Transverse colon (tissue), 4 donors: ENCODE measurements at regions not wholly inside any gene's neighbourhood (a gene's known extent, or its start where the extent isn't known, plus 50 kb on each side); places are given as distances from the start of the nearest gene placed in this dataset.
"Not testable (repeated sequence)": the region's sequence is repeated elsewhere in the genome, so short reads cannot be mapped to it uniquely, and the experiment has no call there.

Experiments used
- DNase-seq: peaks from one replicate; pipeline ENCODE4 v3.0.0-alpha.2; 2019
- H3K27ac ChIP-seq, 4 donors: fragments of 200-600 bp; sonication (generic); 2 replicates each; pipeline ENCODE4 v1.5.1; 2016 to 2018; ENCODE audit warnings: inconsistent platforms in 4 of 4
- H3K27me3 ChIP-seq: fragments of 200-600 bp; sonication (generic); 2 replicates; pipeline ENCODE4 v1.5.1; 2017; ENCODE audit warnings: inconsistent platforms
- H3K36me3 ChIP-seq, 4 donors: fragments of 200-600 bp; sonication (generic); 2 replicates each; pipeline ENCODE4 v1.5.1; 2017 to 2019; ENCODE audit warnings: inconsistent platforms in 4 of 4
- H3K4me1 ChIP-seq, 4 donors: fragments of 200-600 bp; sonication (generic); 2 replicates each; pipeline ENCODE4 v1.5.1; 2017 to 2020; ENCODE audit warnings: inconsistent platforms in 4 of 4
- H3K4me3 ChIP-seq, 4 donors: fragments of 200-600 bp; sonication (generic); 1 replicate in 1 of 4; 2 replicates in 3 of 4; pipeline versions ENCODE4 v1.5.1 to v1.6.1; 2017 to 2019; ENCODE audit warnings: inconsistent platforms in 4 of 4
- H3K9me3 ChIP-seq, 2 donors: fragments of 200-600 bp; sonication (generic); 2 replicates each; pipeline ENCODE4 v1.5.1; 2017 to 2019; ENCODE audit warnings: inconsistent platforms in 2 of 2
- EP300 ChIP-seq: sonication (generic); formaldehyde crosslinking; IDR thresholded peaks from one replicate; pipeline ENCODE4 v1.6.1; 2017; ENCODE audit warnings: antibody characterized with exemption, low read depth
- POLR2A ChIP-seq: fragments of 450-650 bp; IDR thresholded peaks from one replicate; pipeline ENCODE4 v1.6.1; 2016; ENCODE audit warnings: antibody characterized with exemption, mild to moderate bottlenecking, moderate library complexity
- POLR2AphosphoS5 ChIP-seq, 3 donors: sonication (generic); formaldehyde crosslinking; IDR thresholded peaks; one replicate each; pipeline ENCODE4 v1.6.1; 2016; ENCODE audit warnings: antibody characterized with exemption in 3 of 3
- WGBS, 2 donors: methylation state at CpG; one replicate each; pipeline ENCODE4 v1.1.5; 2018; ENCODE audit warnings: low coverage in 1 of 2; 5-methylcytosine and 5-hydroxymethylcytosine counted together
- in situ Hi-C, 4 donors: fragments of 200-750 bp; cut with MboI; loops; one replicate each; pipeline versions ENCODE4 v1.15.0 to v1.15.1; 2017; ENCODE audit warnings: low sequenced_read_pairs in 3 of 4, low pct_ligation_motif_present in 1 of 4, low pct_unique_long_range_greater_than_20kb in 1 of 4
- intact Hi-C: fragments of 100-400 bp; cut with DNase I; formaldehyde crosslinking; loops from one replicate; pipeline ENCODE4 v1.15.1; 2023; ENCODE audit warnings: low total_unique reads
- TF ChIP-seq, protein P1 (sequence below), 5 experiments: fragments of 200-600 bp in 3 of 5; fragments of 450-650 bp in 2 of 5; sonication (generic) in 3 of 5; IDR thresholded peaks; 1 replicate in 2 of 5; 2 replicates in 3 of 5; pipeline ENCODE4 v1.5.1; 2016 to 2017; ENCODE audit warnings: antibody characterized with exemption in 5 of 5, inconsistent platforms in 3 of 5, mild to moderate bottlenecking in 2 of 5, moderate library complexity in 1 of 5

DNA sequence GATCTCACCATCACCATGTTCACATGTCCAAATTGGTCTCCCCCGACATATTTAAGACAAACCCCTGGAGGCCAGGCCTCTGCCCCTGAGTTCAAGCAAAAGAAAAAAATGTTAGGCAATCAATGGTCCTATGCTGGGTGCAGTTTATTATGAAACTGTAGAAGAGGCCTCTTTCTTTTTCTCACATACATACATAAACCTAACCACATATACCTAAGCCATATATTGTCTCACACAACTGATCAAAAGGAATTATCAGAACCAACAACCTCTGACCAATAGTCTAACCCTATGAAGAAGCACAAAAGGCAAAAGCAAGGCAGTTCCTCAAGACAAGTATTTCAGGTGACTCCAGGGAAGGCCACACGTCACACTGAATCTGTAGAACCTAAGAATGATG, 49.9 kb downstream of the ILRUN start:
- Histone ChIP-seq H3K27ac (no peak overlapping the region), H3K36me3 (no peaks in the 10 kb centered on the region), H3K9me3 (no peaks in the 10 kb centered on the region), H3K4me1 (no peaks in the 10 kb centered on the region), H3K27me3 (no peaks in the 10 kb centered on the region), H3K4me3 (no peak overlapping the region)
- in situ Hi-C loops: no loop called here
- TF ChIP-seq POLR2A: no peak
- TF ChIP-seq, protein P1, sequence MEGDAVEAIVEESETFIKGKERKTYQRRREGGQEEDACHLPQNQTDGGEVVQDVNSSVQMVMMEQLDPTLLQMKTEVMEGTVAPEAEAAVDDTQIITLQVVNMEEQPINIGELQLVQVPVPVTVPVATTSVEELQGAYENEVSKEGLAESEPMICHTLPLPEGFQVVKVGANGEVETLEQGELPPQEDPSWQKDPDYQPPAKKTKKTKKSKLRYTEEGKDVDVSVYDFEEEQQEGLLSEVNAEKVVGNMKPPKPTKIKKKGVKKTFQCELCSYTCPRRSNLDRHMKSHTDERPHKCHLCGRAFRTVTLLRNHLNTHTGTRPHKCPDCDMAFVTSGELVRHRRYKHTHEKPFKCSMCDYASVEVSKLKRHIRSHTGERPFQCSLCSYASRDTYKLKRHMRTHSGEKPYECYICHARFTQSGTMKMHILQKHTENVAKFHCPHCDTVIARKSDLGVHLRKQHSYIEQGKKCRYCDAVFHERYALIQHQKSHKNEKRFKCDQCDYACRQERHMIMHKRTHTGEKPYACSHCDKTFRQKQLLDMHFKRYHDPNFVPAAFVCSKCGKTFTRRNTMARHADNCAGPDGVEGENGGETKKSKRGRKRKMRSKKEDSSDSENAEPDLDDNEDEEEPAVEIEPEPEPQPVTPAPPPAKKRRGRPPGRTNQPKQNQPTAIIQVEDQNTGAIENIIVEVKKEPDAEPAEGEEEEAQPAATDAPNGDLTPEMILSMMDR (IDR thresholded peaks at IDR 0.05): no peak
- TF ChIP-seq POLR2AphosphoS5 (IDR thresholded peaks at IDR 0.05): no peak
- no peak for TF ChIP-seq EP300
- DNase-seq: no peak
- 96 to 100% methylated on average over 2 of the region's 2 CpGs for WGBS, 2 donors
- intact Hi-C loops: no loop called here

DNA sequence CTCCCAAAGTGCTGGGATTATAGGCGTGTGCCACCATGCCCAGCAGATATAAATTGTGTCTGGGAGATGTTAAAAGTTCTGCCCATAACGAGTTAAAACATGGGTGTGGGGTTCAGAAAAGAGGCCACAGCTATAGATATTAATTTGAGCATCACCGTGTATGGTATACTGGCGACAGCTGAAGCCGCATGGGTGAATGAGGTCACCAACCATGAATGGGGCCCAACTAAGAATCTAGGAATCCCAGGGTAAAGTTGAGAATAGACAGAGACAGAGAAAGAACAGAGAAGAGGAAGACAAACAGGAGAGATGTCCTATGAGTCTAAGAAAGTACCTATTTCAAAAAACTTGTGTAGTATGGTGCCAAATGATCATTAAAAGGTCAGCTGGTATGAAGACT, 50.9 kb downstream of the ILRUN start:
- Histone ChIP-seq H3K4me1 (no peaks in the 10 kb centered on the region), H3K4me3 (no peak overlapping the region), H3K36me3 (no peaks in the 10 kb centered on the region), H3K9me3 (no peaks in the 10 kb centered on the region), H3K27ac (no peak overlapping the region), H3K27me3 (no peaks in the 10 kb centered on the region)
- DNase-seq: no peak
- WGBS, 2 donors: 84 to 93% methylated on average over 4 to 5 of the region's 5 CpGs
- intact Hi-C loops (no loop called here), in situ Hi-C loops (no loop called here)
- TF ChIP-seq POLR2AphosphoS5 (IDR thresholded peaks at IDR 0.05): no peak
- no peak for TF ChIP-seq POLR2A
- no peak for TF ChIP-seq EP300
- TF ChIP-seq, protein P1 (IDR thresholded peaks at IDR 0.05): no peak

DNA sequence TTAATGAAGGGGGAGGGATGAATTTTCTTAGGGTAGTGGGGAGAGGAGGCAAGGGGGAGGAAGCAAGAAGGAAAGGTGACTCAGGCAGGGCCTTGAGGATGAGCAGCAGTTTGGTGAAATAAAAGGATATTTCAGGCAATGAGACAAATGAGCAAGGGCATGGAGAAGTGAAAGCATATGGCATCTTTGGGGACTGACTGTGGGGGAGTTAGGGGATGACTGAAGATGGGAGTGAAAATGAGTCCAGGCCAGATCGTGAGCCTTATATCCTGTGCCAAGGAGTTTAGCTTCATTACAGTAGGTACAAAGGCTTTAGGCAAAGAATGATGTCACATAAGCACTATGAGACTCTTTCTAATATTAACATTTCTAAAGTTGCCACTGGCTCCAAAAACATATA, 51.9 kb downstream of the ILRUN start:
- 63% methylated on average over 1 of the region's 1 CpG; no CpG with 5 or more reads in 1 of the 2 donors for WGBS, 2 donors

DNA sequence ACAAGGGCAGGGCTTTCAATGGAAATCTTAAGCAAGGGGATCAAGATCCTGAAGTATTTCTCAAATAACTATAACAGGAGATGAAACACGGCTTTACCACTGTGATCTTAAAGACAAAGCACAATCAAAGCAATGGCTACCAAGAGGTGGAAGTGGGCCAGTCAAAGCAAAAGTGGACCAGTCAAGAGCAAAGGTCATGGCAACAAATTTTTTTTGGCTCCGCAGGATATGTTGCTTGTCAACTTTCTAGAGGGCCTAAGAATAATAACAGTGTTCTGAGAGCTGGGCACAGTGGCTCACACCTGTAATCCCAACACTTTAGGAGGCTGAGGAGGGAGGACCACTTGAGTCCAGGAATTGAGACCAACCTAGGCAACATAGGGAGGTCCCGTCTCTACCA, 54.1 kb downstream of the ILRUN start:
- Histone ChIP-seq H3K4me3 (no peak overlapping the region), H3K27me3 (no peaks in the 10 kb centered on the region), H3K4me1 (no peaks in the 10 kb centered on the region), H3K27ac (no peak overlapping the region), H3K36me3 (no peaks in the 10 kb centered on the region), H3K9me3 (no peaks in the 10 kb centered on the region)
- DNase-seq: no peak
- in situ Hi-C loops: no loop called here
- no peak for TF ChIP-seq POLR2A
- TF ChIP-seq EP300: no peak
- TF ChIP-seq, protein P1 (IDR thresholded peaks at IDR 0.05): no peak
- no peak for TF ChIP-seq POLR2AphosphoS5 (IDR thresholded peaks at IDR 0.05)
- 86 to 100% methylated on average over 2 to 3 of the region's 3 CpGs for WGBS, 2 donors
- intact Hi-C loops: no loop called here

More for the DNA sequence above, 51.9 kb downstream of the ILRUN start:
- H3K27me3 ChIP-seq: no peaks in the 10 kb centered on the region
- no peak overlapping the region for H3K27ac ChIP-seq
- TF ChIP-seq EP300 (no peak), POLR2AphosphoS5 (IDR thresholded peaks at IDR 0.05) (no peak), POLR2A (no peak)
- TF ChIP-seq, protein P1 (IDR thresholded peaks at IDR 0.05): no peak
- no peak overlapping the region for H3K4me3 ChIP-seq
- H3K4me1 ChIP-seq: no peaks in the 10 kb centered on the region
- H3K9me3 ChIP-seq: no peaks in the 10 kb centered on the region
- intact Hi-C loops: no loop called here
- H3K36me3 ChIP-seq: no peaks in the 10 kb centered on the region
- in situ Hi-C loops: no loop called here
- no peak for DNase-seq

DNA sequence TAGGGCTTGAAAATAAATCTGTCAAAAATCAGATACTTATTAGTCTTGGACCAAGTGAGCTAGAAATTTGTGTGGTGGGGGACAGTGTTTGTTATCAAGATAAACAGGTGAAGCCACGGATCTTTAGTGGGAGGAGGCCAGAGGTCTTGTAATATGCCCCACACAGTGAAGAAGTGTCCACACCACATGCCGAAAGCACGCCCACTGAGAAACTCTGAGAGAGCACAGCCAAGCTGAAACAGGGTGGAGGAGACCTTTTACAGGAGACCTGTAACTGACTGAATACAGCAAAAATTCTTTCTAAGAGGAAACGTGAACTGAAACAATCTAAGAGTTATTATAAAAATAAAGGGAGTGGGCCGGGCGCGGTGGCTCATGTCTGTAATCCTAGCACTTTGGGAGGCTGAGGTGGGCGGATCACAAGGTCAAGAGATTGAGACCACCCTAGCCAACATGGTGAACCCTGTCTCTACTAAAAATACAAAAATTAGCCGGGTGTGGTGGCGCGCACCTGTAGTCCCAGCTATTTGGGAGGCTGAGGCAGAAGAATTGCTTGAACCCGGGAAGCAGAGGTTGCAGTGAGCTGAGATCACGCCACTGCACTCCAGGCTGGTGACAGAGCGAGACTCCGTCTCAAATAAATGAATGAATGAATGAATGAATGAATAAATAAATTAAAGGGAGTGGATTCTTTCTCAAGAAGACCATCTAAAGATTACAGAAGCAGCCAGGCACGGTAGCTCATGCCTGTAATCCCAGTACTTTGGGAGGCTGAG, 56.3 kb downstream of the ILRUN start:
- H3K36me3 ChIP-seq, H3K27ac ChIP-seq, H3K9me3 ChIP-seq, H3K4me1 ChIP-seq, H3K27me3 ChIP-seq, DNase-seq, H3K4me3 ChIP-seq, in situ Hi-C loops, intact Hi-C loops: not testable (repeated sequence)
- 89 to 91% methylated on average over 12 to 16 of the region's 16 CpGs for WGBS, 2 donors
